H1 (cell line): ENCODE measurements at regions not wholly inside any gene's neighbourhood (a gene's known extent, or its start where the extent isn't known, plus 50 kb on each side); places are given as distances from the start of the nearest gene placed in this dataset.

ENCODE experiments used
- CTCF ChIA-PET: fragments of 300-600 bp; sonication (Branson Sonifier 250); formaldehyde crosslinking; loops from one replicate; lab custom pipeline; 2021; ENCODE audit not compliant: partially characterized antibody; lab: Charles Lee
- POLR2A ChIA-PET: fragments of 300-600 bp; sonication (Branson Sonifier 250); formaldehyde crosslinking; loops from one replicate; lab custom pipeline; 2021; ENCODE audit warnings: inconsistent platforms; ENCODE audit not compliant: partially characterized antibody; lab: Charles Lee
- DNase-seq, 2 experiments: peaks; one replicate each; pipeline versions ENCODE4 v3.0.0 to v3.0.0-alpha.2; 2010 to 2022; ENCODE audit warnings: low spot score in 2 of 2, low read depth in 1 of 2, mixed read lengths in 1 of 2
- FAIRE-seq: peaks from 2 replicates; lab custom pipeline; 2011; peaks lifted over from hg19 to GRCh38; lab: Jason Lieb, UNC
- H2AFZ ChIP-seq: 2 replicates; pipeline ENCODE4 v1.8.1; 2012; ENCODE audit warnings: low read length, inconsistent platforms
- H2AK5ac ChIP-seq: 2 replicates; pipeline ENCODE4 v1.6.1; 2013; ENCODE audit warnings: low read depth, low read length
- H2BK120ac ChIP-seq: replicated peaks from 2 replicates; pipeline ENCODE3; 2013; ENCODE audit warnings: low read depth, low read length, inconsistent platforms
- H2BK12ac ChIP-seq: 2 replicates; pipeline ENCODE4 v1.6.1; 2013; ENCODE audit warnings: low read depth, low read length
- H2BK15ac ChIP-seq: 2 replicates; pipeline ENCODE4 v1.6.1; 2013; ENCODE audit warnings: low read length
- H2BK20ac ChIP-seq: 2 replicates; pipeline ENCODE4 v1.6.1; 2013; ENCODE audit warnings: low read length
- H2BK5ac ChIP-seq: 2 replicates; pipeline ENCODE4 v1.6.1; 2013; ENCODE audit warnings: low read depth, low read length
- H3K14ac ChIP-seq: 2 replicates; pipeline ENCODE4 v1.6.1; 2013; ENCODE audit warnings: inconsistent platforms; ENCODE audit not compliant: insufficient read length
- H3K18ac ChIP-seq: 2 replicates; pipeline ENCODE4 v1.6.1; 2013; ENCODE audit warnings: low read length; ENCODE audit errors: extremely low read depth
- H3K23ac ChIP-seq: 2 replicates; pipeline ENCODE4 v1.6.1; 2013; ENCODE audit warnings: inconsistent platforms; ENCODE audit not compliant: insufficient read length
- H3K23me2 ChIP-seq: 2 replicates; pipeline ENCODE4 v1.6.1; 2013; ENCODE audit warnings: low read depth, low read length
- H3K27ac ChIP-seq: 2 replicates; pipeline ENCODE4 v1.6.1; 2011; ENCODE audit warnings: low read depth, low read length, inconsistent platforms
- H3K27me3 ChIP-seq, 4 experiments: replicated peaks in 1 of 4; 1 replicate in 1 of 4; 2 replicates in 3 of 4; pipeline versions ENCODE4 v1.6.1 to v1.8.1; 2011 to 2013; ENCODE audit warnings: low read length in 3 of 4, mild to moderate bottlenecking in 3 of 4, inconsistent platforms in 2 of 4, mixed read lengths in 2 of 4, moderate library complexity in 1 of 4; ENCODE audit not compliant: control insufficient read depth in 3 of 4, insufficient read depth in 3 of 4; ENCODE audit errors: extremely low read depth in 1 of 4
- H3K36me3 ChIP-seq, 4 experiments: 2 replicates each; pipeline versions ENCODE4 v1.6.1 to v1.8.1; 2011 to 2013; ENCODE audit warnings: mild to moderate bottlenecking in 4 of 4, low read length in 3 of 4, moderate library complexity in 2 of 4, control low read depth in 1 of 4, inconsistent platforms in 1 of 4; ENCODE audit not compliant: insufficient read depth in 4 of 4, control insufficient read depth in 2 of 4
- H3K4ac ChIP-seq: replicated peaks from 2 replicates; pipeline ENCODE3; 2013; ENCODE audit warnings: low read length, low read depth, mixed read lengths, inconsistent platforms; ENCODE audit not compliant: insufficient read length
- H3K4me1 ChIP-seq, 4 experiments: replicated peaks in 1 of 4; 1 replicate in 1 of 4; 2 replicates in 3 of 4; pipeline versions ENCODE4 v1.6.1 to v1.8.1; 2011 to 2013; ENCODE audit warnings: low read length in 3 of 4, inconsistent platforms in 2 of 4, mixed read lengths in 1 of 4; ENCODE audit not compliant: insufficient read depth in 4 of 4, control insufficient read depth in 3 of 4
- H3K4me2 ChIP-seq, 2 experiments: 2 replicates each; pipeline versions ENCODE4 v1.6.1 to v1.8.1; 2011 to 2013; ENCODE audit warnings: low read depth in 2 of 2, low read length in 2 of 2, control low read depth in 1 of 2, inconsistent platforms in 1 of 2, mild to moderate bottlenecking in 1 of 2; ENCODE audit not compliant: insufficient read depth in 1 of 2
- H3K4me3 ChIP-seq, 4 experiments: fragments of 200-600, 300-600 bp in 1 of 4; sonication (generic), shearing (Covaris generic), sonication (Bioruptor Twin) in 1 of 4; 2 replicates each; pipeline versions ENCODE4 v1.5.1 to v1.8.1; 2011 to 2016; ENCODE audit warnings: low read length in 4 of 4, low read depth in 3 of 4, control low read depth in 2 of 4, inconsistent platforms in 2 of 4, mild to moderate bottlenecking in 2 of 4, mixed read lengths in 1 of 4, moderate library complexity in 1 of 4; ENCODE audit not compliant: insufficient read depth in 2 of 4; ENCODE audit errors: extremely low read depth in 1 of 4
- H3K56ac ChIP-seq: replicated peaks from 2 replicates; pipeline ENCODE3; 2013; ENCODE audit warnings: low read depth, mild to moderate bottlenecking, mixed read lengths, low read length, inconsistent platforms; ENCODE audit not compliant: insufficient read length
- H3K79me1 ChIP-seq: 2 replicates; pipeline ENCODE4 v1.6.1; 2013; ENCODE audit warnings: low read depth, low read length, control low read depth
- H3K79me2 ChIP-seq, 2 experiments: 2 replicates each; pipeline versions ENCODE4 v1.6.1 to v1.8.1; 2012 to 2013; ENCODE audit warnings: low read length in 2 of 2, mild to moderate bottlenecking in 2 of 2, inconsistent platforms in 1 of 2; ENCODE audit not compliant: insufficient read depth in 2 of 2, control insufficient read depth in 1 of 2
- H3K9ac ChIP-seq, 4 experiments: replicated peaks in 1 of 4; 1 replicate in 1 of 4; 2 replicates in 3 of 4; pipeline versions ENCODE4 v1.6.1 to v1.8.1; 2011 to 2013; ENCODE audit warnings: low read depth in 3 of 4, low read length in 3 of 4, control low read depth in 2 of 4, mild to moderate bottlenecking in 2 of 4, moderate library complexity in 2 of 4, inconsistent platforms in 1 of 4; ENCODE audit errors: extremely low read depth in 1 of 4
- H3K9me3 ChIP-seq, 2 experiments: 2 replicates each; pipeline versions ENCODE4 v1.6.1 to v1.8.1; 2012 to 2013; ENCODE audit warnings: mild to moderate bottlenecking in 2 of 2, moderate library complexity in 2 of 2, control low read depth in 1 of 2, inconsistent platforms in 1 of 2, low read depth in 1 of 2, low read length in 1 of 2, mixed read lengths in 1 of 2; ENCODE audit not compliant: insufficient read depth in 2 of 2
- H4K20me1 ChIP-seq, 2 experiments: replicated peaks in 1 of 2; 2 replicates each; pipeline versions ENCODE3 to v1.8.1; 2011 to 2013; ENCODE audit warnings: inconsistent platforms in 2 of 2, low read length in 2 of 2, mild to moderate bottlenecking in 1 of 2; ENCODE audit not compliant: insufficient read depth in 2 of 2, control insufficient read depth in 1 of 2
- H4K5ac ChIP-seq: 2 replicates; pipeline ENCODE4 v1.6.1; 2013; ENCODE audit warnings: low read length, low read depth, mixed read lengths, inconsistent platforms; ENCODE audit not compliant: insufficient read length
- H4K8ac ChIP-seq: 2 replicates; pipeline ENCODE4 v1.8.0; 2013; ENCODE audit warnings: mild to moderate bottlenecking, moderate library complexity, low read length, inconsistent platforms; ENCODE audit not compliant: insufficient read depth; ENCODE audit errors: extremely low read depth
- H4K91ac ChIP-seq: replicated peaks from 2 replicates; pipeline ENCODE3; 2013; ENCODE audit warnings: low read length, mixed read lengths, inconsistent platforms; ENCODE audit not compliant: insufficient read length
- EZH2 ChIP-seq: fragments of 200-600 bp; sonication (generic); IDR thresholded peaks from 2 replicates; pipeline ENCODE4 v1.7.1; 2012; ENCODE audit warnings: low read depth, mild to moderate bottlenecking, moderate library complexity, low read length, inconsistent platforms; ENCODE audit not compliant: severe bottlenecking
- KDM1A ChIP-seq: fragments of 200-600, 300-600 bp; sonication (generic); IDR thresholded peaks from 2 replicates; pipeline ENCODE4 v1.7.1; 2016; ENCODE audit warnings: mild to moderate bottlenecking, low read length, borderline replicate concordance
- SAP30 ChIP-seq: fragments of 300-600 bp; sonication (generic); IDR thresholded peaks from 2 replicates; pipeline ENCODE4 v1.7.1; 2012; ENCODE audit warnings: low read length, moderate library complexity, mild to moderate bottlenecking, inconsistent platforms; ENCODE audit not compliant: insufficient read depth, insufficient replicate concordance
- SP2 ChIP-seq: IDR thresholded peaks from 2 replicates; pipeline ENCODE4 v1.6.1; 2012; ENCODE audit warnings: mild to moderate bottlenecking, low read length, inconsistent platforms
- SUZ12 ChIP-seq: fragments of 200-600 bp; sonication (generic); IDR thresholded peaks from 2 replicates; pipeline ENCODE4 v1.6.1; 2012; ENCODE audit warnings: mild to moderate bottlenecking, inconsistent platforms, low read length, moderate library complexity, mixed read lengths
- TAF1 ChIP-seq: IDR thresholded peaks from 2 replicates; pipeline ENCODE4 v1.6.1; 2011; ENCODE audit warnings: mild to moderate bottlenecking, low read depth, low read length
- YY1 ChIP-seq: IDR thresholded peaks from 2 replicates; pipeline ENCODE4 v1.6.1; 2011; ENCODE audit warnings: low read depth, mild to moderate bottlenecking, low read length
- WGBS, 2 experiments: shearing (Covaris generic) in 1 of 2; methylation state at CpG; one replicate each; pipeline versions ENCODE4 v1.1.6 to v1.1.7; 2013 to 2015; ENCODE audit warnings: low lambda C conversion rate in 2 of 2, mixed read lengths in 2 of 2, inconsistent platforms in 1 of 2, low coverage in 1 of 2, missing lambda C conversion rate in 1 of 2; ENCODE audit not compliant: insufficient replicate concordance in 2 of 2, insufficient coverage in 1 of 2, insufficient read length in 1 of 2; ENCODE audit errors: extremely low coverage in 1 of 2, missing lambda C conversion rate in 1 of 2; 5-methylcytosine and 5-hydroxymethylcytosine counted together
- TF ChIP-seq, protein P1 (sequence below): IDR thresholded peaks from 2 replicates; pipeline ENCODE4 v1.6.1; 2012; ENCODE audit warnings: inconsistent platforms
- TF ChIP-seq, protein P2 (sequence below): IDR thresholded peaks from 2 replicates; pipeline ENCODE4 v1.6.1; 2011; ENCODE audit warnings: low read length, improper control_type of control experiment
- TF ChIP-seq, protein P3 (sequence below): IDR thresholded peaks from 2 replicates; pipeline ENCODE4 v1.6.1; 2011; ENCODE audit warnings: low read depth, mild to moderate bottlenecking, low read length; ENCODE audit not compliant: insufficient read depth

DNA sequence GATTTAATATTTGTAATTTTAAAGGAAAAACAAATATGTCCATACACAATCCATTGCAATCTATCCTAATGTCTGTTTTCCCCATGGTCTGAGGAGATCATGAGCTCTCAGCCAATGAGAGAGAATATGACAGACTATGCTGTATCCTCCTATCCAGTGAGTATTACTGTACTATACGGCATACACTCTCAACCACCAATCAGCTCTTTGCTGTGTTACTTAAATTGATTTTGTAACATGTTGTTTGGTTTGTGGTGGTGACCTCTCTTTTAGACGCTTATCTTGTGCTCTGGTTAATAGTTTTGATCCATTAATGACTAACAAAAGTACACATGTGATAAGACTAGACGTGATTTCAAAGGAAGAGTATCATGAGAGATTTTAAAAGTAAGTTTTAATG is 231.5 kb upstream of the FOXN3 start (continued):
- TF ChIP-seq TAF1: no peak

DNA sequence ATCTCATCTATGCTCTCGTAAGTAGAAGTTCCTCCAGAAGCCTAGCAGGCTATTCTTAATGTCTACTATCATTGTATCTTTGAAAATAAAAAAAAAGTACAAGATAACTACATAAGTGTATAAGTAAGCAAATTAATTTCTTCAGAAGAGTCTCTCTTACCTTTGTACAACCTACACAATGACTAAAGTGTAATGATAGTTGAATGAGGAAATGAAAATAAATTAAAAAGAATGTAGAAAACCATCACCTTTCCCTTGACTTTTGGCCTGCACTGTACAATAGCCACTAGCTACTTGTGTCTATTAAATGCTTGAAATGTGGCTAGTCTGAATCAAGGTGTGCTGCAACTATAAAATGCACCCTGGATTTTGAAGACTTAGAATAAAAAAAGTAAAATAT is 229.9 kb upstream of the FOXN3 start:
- no peak overlapping the region for H2BK15ac ChIP-seq
- H2AK5ac ChIP-seq: no peak overlapping the region
- CTCF ChIA-PET: interaction anchor here (0.6 to 1.0 kb wide), 2 partner anchors 21 to 293 kb away, joined by 3 to 4 read pairs; no protein-coding TSS in a partner anchor
- peaks cover 0 to 5% (median 2%) of the 10 kb centered on the region in 4 experiments; a peak in 2 of 7 replicates for H3K4me1 ChIP-seq
- DNase-seq (no peak), FAIRE-seq (no peak)
- no peak overlapping the region for H2BK5ac ChIP-seq
- H4K8ac ChIP-seq: no peak overlapping the region
- TF ChIP-seq, protein P1, sequence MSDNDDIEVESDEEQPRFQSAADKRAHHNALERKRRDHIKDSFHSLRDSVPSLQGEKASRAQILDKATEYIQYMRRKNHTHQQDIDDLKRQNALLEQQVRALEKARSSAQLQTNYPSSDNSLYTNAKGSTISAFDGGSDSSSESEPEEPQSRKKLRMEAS: no peak
- TF ChIP-seq YY1: no peak
- TF ChIP-seq EZH2: no peak
- TF ChIP-seq SP2: no peak
- no peak for TF ChIP-seq SUZ12
- no peak for TF ChIP-seq SAP30
- no peak for TF ChIP-seq KDM1A
- TF ChIP-seq, protein P2, sequence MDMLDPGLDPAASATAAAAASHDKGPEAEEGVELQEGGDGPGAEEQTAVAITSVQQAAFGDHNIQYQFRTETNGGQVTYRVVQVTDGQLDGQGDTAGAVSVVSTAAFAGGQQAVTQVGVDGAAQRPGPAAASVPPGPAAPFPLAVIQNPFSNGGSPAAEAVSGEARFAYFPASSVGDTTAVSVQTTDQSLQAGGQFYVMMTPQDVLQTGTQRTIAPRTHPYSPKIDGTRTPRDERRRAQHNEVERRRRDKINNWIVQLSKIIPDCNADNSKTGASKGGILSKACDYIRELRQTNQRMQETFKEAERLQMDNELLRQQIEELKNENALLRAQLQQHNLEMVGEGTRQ: no peak
- TF ChIP-seq, protein P3, sequence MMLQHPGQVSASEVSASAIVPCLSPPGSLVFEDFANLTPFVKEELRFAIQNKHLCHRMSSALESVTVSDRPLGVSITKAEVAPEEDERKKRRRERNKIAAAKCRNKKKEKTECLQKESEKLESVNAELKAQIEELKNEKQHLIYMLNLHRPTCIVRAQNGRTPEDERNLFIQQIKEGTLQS: no peak
- H3K4ac ChIP-seq: no peak overlapping the region
- no peaks in the 10 kb centered on the region for H3K27me3 ChIP-seq
- no peak overlapping the region for H3K27ac ChIP-seq
- no peak overlapping the region for H3K23ac ChIP-seq
- H2BK12ac ChIP-seq: no peak overlapping the region
- 91% methylated on average over 1 of the region's 1 CpG; no CpG with 5 or more reads in 1 of the 2 experiments for WGBS, 2 experiments
- H3K18ac ChIP-seq: no peak overlapping the region
- no peaks in the 10 kb centered on the region for H4K20me1 ChIP-seq
- POLR2A ChIA-PET: no interaction called here
- no peak overlapping the region for H2BK120ac ChIP-seq
- H3K9me3 ChIP-seq: no peaks in the 10 kb centered on the region
- H3K36me3 ChIP-seq: no peaks in the 10 kb centered on the region
- H4K91ac ChIP-seq: no peak overlapping the region
- no peak overlapping the region for H3K14ac ChIP-seq
- no peak overlapping the region for H4K5ac ChIP-seq
- no peaks in the 10 kb centered on the region for H3K23me2 ChIP-seq
- H3K4me2 ChIP-seq: no peak overlapping the region
- H2AFZ ChIP-seq: no peak overlapping the region
- H3K79me2 ChIP-seq: no peaks in the 10 kb centered on the region
- H3K56ac ChIP-seq: no peak overlapping the region
- H3K79me1 ChIP-seq: no peaks in the 10 kb centered on the region
- H3K9ac ChIP-seq: no peak overlapping the region
- no peak overlapping the region for H2BK20ac ChIP-seq
- no peak overlapping the region for H3K4me3 ChIP-seq
